A549 (cell line): ENCODE measurements at regions not wholly inside any gene's neighbourhood (a gene's known extent, or its start where the extent isn't known, plus 50 kb on each side); places are given as distances from the start of the nearest gene placed in this dataset.
A peak's percentile ranks its signal among the peaks of the same experiment; 100 is the strongest.

Source experiments
- ATAC-seq, 2 experiments: fragments of 200-7000 bp in 1 of 2; fragments of >200 bp in 1 of 2; cut with Nextera tagmentation in 1 of 2; cut with Tn5 transposase in 1 of 2; 3 replicates each; pipeline versions ENCODE4 v1.8.0 to v1.9.1; 2018 to 2020; ENCODE audit warnings: mild to moderate bottlenecking in 1 of 2, moderate library complexity in 1 of 2
- CTCF ChIA-PET: fragments of 300-600 bp; sonication (Branson Sonifier 250); formaldehyde crosslinking; extraction: SDS; loops from one replicate; lab custom pipeline; 2021; ENCODE audit warnings: antibody characterized with exemption, inconsistent platforms; lab: Yijun Ruan, JAX
- POLR2A ChIA-PET: fragments of 350-600 bp; formaldehyde crosslinking; extraction: SDS; loops from one replicate; lab custom pipeline; 2021; ENCODE audit warnings: antibody characterized with exemption, inconsistent platforms; lab: Yijun Ruan, JAX
- DNase-seq, 2 experiments: peaks; one replicate each; pipeline versions ENCODE4 v3.0.0 to v3.0.0-alpha.2; 2011 to 2016; ENCODE audit warnings: low read depth in 1 of 2, low spot score in 1 of 2
- FAIRE-seq: peaks from 2 replicates; lab custom pipeline; 2011; peaks lifted over from hg19 to GRCh38; lab: Jason Lieb, UNC
- H3K27ac ChIP-seq, 2 experiments: fragments of >200 bp; sonication (Bioruptor Twin); formaldehyde crosslinking; 3 replicates each; pipeline ENCODE4 v1.5.1; 2016 to 2017
- H3K4me1 ChIP-seq: fragments of >200 bp; sonication (Bioruptor Twin); formaldehyde crosslinking; 3 replicates; pipeline ENCODE4 v1.6.1; 2016
- H3K4me2 ChIP-seq: fragments of >200 bp; sonication (Bioruptor Twin); formaldehyde crosslinking; 3 replicates; pipeline ENCODE4 v1.6.1; 2016
- H3K4me3 ChIP-seq: fragments of >200 bp; sonication (Bioruptor Twin); formaldehyde crosslinking; 3 replicates; pipeline ENCODE4 v1.5.1; 2016
- H3K9me3 ChIP-seq: fragments of >200 bp; sonication (Bioruptor Twin); formaldehyde crosslinking; 3 replicates; pipeline ENCODE4 v1.6.1; 2016
- BHLHE40 ChIP-seq: IDR thresholded peaks from 2 replicates; pipeline ENCODE4 v1.6.1; 2012; ENCODE audit warnings: low read depth, low read length, inconsistent platforms
- CBX8 ChIP-seq: fragments of 200-600 bp; sonication (generic); IDR thresholded peaks from 2 replicates; pipeline ENCODE4 v1.6.1; 2016
- CHD2 ChIP-seq: fragments of 150-350 bp; IDR thresholded peaks from 2 replicates; pipeline ENCODE4 v1.6.1; 2014; ENCODE audit warnings: low read length; ENCODE audit not compliant: partially characterized antibody
- CHD4 ChIP-seq: fragments of 200-600 bp; sonication (generic); IDR thresholded peaks from 2 replicates; pipeline ENCODE4 v1.6.1; 2016; ENCODE audit warnings: antibody characterized with exemption, mild to moderate bottlenecking, borderline replicate concordance
- EHF ChIP-seq: fragments of 250-450 bp; sonication (Bioruptor Pico); IDR thresholded peaks from 2 replicates; pipeline ENCODE4 v1.5.0; 2020; ENCODE audit warnings: mild to moderate bottlenecking
- ESRRA ChIP-seq: fragments of 150-350 bp; IDR thresholded peaks from 2 replicates; pipeline ENCODE4 v1.6.1; 2014; ENCODE audit warnings: mild to moderate bottlenecking, low read length, borderline replicate concordance
- HEYL ChIP-seq: fragments of 250-450 bp; sonication (Bioruptor Pico); IDR thresholded peaks from 2 replicates; pipeline ENCODE4 v1.8.0; 2021; ENCODE audit warnings: mild to moderate bottlenecking, moderate library complexity
- JUN ChIP-seq, 2 experiments: fragments of >200 bp; sonication (Bioruptor Twin); formaldehyde crosslinking; IDR thresholded peaks; 2 replicates in 1 of 2; 3 replicates in 1 of 2; pipeline ENCODE4 v1.6.1; 2016 to 2017
- JUNB ChIP-seq: fragments of >200 bp; sonication (Bioruptor Twin); formaldehyde crosslinking; IDR thresholded peaks from 2 replicates; pipeline ENCODE4 v1.6.1; 2016
- KDM5A ChIP-seq: fragments of 200-600 bp; sonication (generic); IDR thresholded peaks from 2 replicates; pipeline ENCODE4 v1.6.1; 2016; ENCODE audit warnings: antibody characterized with exemption, mild to moderate bottlenecking
- MAFK ChIP-seq: fragments of 450-650 bp; IDR thresholded peaks from 2 replicates; pipeline ENCODE4 v1.6.1; 2014; ENCODE audit not compliant: partially characterized antibody
- MAZ ChIP-seq: fragments of 150-350 bp; IDR thresholded peaks from 2 replicates; pipeline ENCODE4 v1.6.1; 2014; ENCODE audit warnings: antibody characterized with exemption, low read depth, low read length, borderline replicate concordance
- NFE2L2 ChIP-seq: fragments of 150-350 bp; conservative IDR thresholded peaks from 2 replicates; pipeline ENCODE4 v1.6.1; 2014; ENCODE audit warnings: low read length
- POLR2A ChIP-seq: IDR thresholded peaks from 2 replicates; pipeline ENCODE4 v1.6.1; 2012; ENCODE audit warnings: mild to moderate bottlenecking, low read length
- POLR2AphosphoS2 ChIP-seq: conservative IDR thresholded peaks from 2 replicates; pipeline ENCODE4 v1.6.1; 2012; ENCODE audit warnings: low read length, improper control_type of control experiment, inconsistent platforms
- RARB ChIP-seq: fragments of 250-450 bp; sonication (Bioruptor Pico); IDR thresholded peaks from 2 replicates; pipeline ENCODE4 v1.8.0; 2021; ENCODE audit warnings: mild to moderate bottlenecking, moderate library complexity
- RCOR1 ChIP-seq: fragments of 150-350 bp; IDR thresholded peaks from 2 replicates; pipeline ENCODE4 v1.6.1; 2014; ENCODE audit warnings: antibody characterized with exemption, low read length, low read depth
- RFX5 ChIP-seq: fragments of 450-650 bp; IDR thresholded peaks from 2 replicates; pipeline ENCODE4 v1.7.1; 2014; ENCODE audit warnings: antibody characterized with exemption, mild to moderate bottlenecking, moderate library complexity
- RNF2 ChIP-seq: fragments of 200-600 bp; sonication (generic); IDR thresholded peaks from 2 replicates; pipeline ENCODE4 v1.6.1; 2016; ENCODE audit warnings: low read depth, mild to moderate bottlenecking, antibody characterized with exemption, moderate library complexity, borderline replicate concordance
- SREBF2 ChIP-seq: fragments of 450-650 bp; IDR thresholded peaks from 2 replicates; pipeline ENCODE4 v1.6.1; 2014; ENCODE audit warnings: mild to moderate bottlenecking, moderate library complexity
- TP53 ChIP-seq: fragments of 250-450 bp; sonication (Bioruptor Pico); IDR thresholded peaks from 2 replicates; pipeline ENCODE4 v1.5.0; 2021; ENCODE audit warnings: mild to moderate bottlenecking, moderate library complexity
- ZC3H11A ChIP-seq: fragments of 450-650 bp; IDR thresholded peaks from 2 replicates; pipeline ENCODE4 v1.6.1; 2014; ENCODE audit warnings: antibody characterized with exemption, mild to moderate bottlenecking
- ZFP36 ChIP-seq: fragments of 450-650 bp; IDR thresholded peaks from 2 replicates; pipeline ENCODE4 v1.6.1; 2014; ENCODE audit warnings: borderline replicate concordance; ENCODE audit not compliant: partially characterized antibody
- ZSCAN20 ChIP-seq: fragments of 250-450 bp; sonication (Bioruptor Pico); IDR thresholded peaks from 2 replicates; pipeline ENCODE4 v1.8.0; 2022; ENCODE audit warnings: mild to moderate bottlenecking, moderate library complexity
- WGBS: methylation state at CpG from one replicate; pipeline ENCODE4 v1.1.6; 2017; ENCODE audit errors: missing lambda C conversion rate; 5-methylcytosine and 5-hydroxymethylcytosine counted together
- TF ChIP-seq, protein P1 (sequence below): fragments of >200 bp; sonication (Bioruptor Twin); formaldehyde crosslinking; IDR thresholded peaks from 3 replicates; pipeline ENCODE4 v1.5.1; 2016
- TF ChIP-seq, protein P2 (sequence below): fragments of 200-600 bp; sonication (generic); IDR thresholded peaks from 2 replicates; pipeline ENCODE4 v1.6.1; 2016; ENCODE audit warnings: antibody characterized with exemption, mild to moderate bottlenecking, moderate library complexity
- TF ChIP-seq, protein P3 (sequence below): fragments of 150-350 bp; IDR thresholded peaks from 2 replicates; pipeline ENCODE4 v1.6.1; 2014; ENCODE audit warnings: low read depth, mild to moderate bottlenecking, low read length

DNA sequence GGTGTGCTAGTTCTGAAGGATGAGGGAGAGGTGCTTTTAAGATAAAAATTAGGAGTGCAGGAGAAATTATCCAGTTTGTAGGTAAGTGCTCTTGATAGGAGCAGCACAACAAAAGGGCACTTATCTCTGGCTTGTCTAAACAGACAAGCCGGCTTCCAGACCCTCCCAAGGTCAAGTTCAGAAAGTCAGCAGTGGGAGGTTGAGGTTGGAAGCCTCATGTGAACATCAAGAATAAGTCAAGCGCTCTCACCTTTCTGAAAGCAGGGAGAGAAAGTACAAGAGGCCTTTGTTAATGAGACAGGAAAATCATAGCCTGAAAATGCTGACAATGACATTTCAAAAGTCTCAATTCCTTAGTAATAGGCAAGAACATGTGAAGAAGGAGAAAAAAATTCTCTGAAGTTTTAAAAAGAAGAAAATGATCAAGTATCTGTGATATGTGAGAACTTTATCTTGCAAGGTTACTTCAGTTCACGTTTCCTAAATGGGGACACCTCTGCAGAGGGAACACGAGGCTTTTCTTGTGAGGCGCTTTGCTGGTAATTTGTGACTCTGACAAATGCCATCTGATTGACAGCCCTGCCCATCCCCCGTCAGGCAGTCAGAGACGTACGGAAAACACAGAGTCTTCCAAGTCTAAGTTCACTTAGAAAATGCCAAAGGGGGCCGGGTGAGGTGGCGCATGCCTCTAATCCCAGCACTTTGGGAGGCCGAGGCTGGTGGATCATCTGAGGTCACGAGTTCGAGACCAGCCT, 62.2 kb downstream of the TIGD2 start:
- FAIRE-seq (no peak), ATAC-seq (no peak), DNase-seq (no peak)
- Histone ChIP-seq H3K4me2 (no peak overlapping the region), H3K9me3 (no peaks in the 10 kb centered on the region), H3K4me1 (peaks cover 9% of the 10 kb centered on the region; the same call in 2 of the 3 replicates), H3K4me3 (no peak overlapping the region), H3K27ac (no peak overlapping the region)
- TF ChIP-seq MAFK = peak; percentile 81
- no peak for TF ChIP-seq MAZ
- 82% methylated on average over 13 of the region's 13 CpGs for WGBS
- ChIA-PET CTCF (no interaction called here), POLR2A (no interaction called here)

DNA sequence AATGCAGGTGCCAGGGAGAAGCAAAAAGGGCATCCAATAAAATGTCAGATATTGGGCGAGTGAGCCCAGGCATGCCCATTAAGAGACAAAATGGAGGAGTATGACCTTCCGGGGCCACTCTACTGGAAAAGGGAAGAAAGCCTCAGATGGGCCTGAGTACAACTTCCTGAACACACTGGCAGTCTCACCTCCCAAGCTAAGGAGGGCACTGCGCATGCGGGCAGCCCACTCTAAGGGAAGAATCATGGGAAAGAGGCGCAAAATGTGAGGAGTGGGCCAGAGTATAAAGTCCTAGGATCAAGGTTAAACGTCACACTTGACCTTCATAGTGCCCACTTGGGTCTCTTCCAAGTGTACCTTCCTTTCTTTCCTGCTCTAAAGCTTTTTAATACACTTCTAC, 63.5 kb downstream of the TIGD2 start:
- H3K27ac ChIP-seq = no peak overlapping the region
- 87% methylated on average over 6 of the region's 6 CpGs for WGBS
- no peak for FAIRE-seq
- H3K9me3 ChIP-seq = no peaks in the 10 kb centered on the region
- ChIA-PET CTCF (interaction anchor here (1.5 kb wide), 1 partner anchor 10 kb away, joined by 3 read pairs; no protein-coding TSS in a partner anchor), POLR2A (no interaction called here)
- H3K4me1 ChIP-seq = peaks cover 9% of the 10 kb centered on the region; the same call in 2 of the 3 replicates
- no peak overlapping the region for H3K4me2 ChIP-seq
- no peak for DNase-seq
- TF ChIP-seq BHLHE40 = no peak
- TF ChIP-seq ZFP36 = no peak
- no peak for TF ChIP-seq RFX5
- no peak for TF ChIP-seq ZSCAN20 (CRISPR knock-in tag)
- TF ChIP-seq, all 56 proteins: peak for 0
- no peak for ATAC-seq
- H3K4me3 ChIP-seq = no peak overlapping the region

DNA sequence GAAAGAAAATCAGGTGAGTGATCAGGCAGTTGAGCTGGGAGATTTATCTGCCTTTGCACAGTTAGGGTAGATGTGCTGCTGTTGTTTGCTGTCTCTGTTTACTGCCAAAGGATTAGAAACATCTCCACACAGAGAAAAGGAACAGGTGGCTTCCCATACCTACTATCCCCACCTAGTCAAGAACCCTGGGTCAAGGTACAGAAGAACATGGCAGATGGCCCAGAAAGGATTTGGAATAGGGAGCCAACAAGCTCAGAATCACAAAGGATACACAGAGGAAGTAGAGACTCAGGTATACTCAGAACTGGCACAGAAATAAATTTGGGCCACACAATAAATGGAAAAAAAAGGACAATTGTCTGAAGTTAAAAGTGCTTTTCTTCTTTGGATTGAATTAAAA, 64.3 kb downstream of the TIGD2 start:
- peaks cover 9% of the 10 kb centered on the region; the same call in 2 of the 3 replicates for H3K4me1 ChIP-seq
- no peak overlapping the region for H3K4me2 ChIP-seq
- TF ChIP-seq RCOR1 = no peak
- TF ChIP-seq, protein P1, sequence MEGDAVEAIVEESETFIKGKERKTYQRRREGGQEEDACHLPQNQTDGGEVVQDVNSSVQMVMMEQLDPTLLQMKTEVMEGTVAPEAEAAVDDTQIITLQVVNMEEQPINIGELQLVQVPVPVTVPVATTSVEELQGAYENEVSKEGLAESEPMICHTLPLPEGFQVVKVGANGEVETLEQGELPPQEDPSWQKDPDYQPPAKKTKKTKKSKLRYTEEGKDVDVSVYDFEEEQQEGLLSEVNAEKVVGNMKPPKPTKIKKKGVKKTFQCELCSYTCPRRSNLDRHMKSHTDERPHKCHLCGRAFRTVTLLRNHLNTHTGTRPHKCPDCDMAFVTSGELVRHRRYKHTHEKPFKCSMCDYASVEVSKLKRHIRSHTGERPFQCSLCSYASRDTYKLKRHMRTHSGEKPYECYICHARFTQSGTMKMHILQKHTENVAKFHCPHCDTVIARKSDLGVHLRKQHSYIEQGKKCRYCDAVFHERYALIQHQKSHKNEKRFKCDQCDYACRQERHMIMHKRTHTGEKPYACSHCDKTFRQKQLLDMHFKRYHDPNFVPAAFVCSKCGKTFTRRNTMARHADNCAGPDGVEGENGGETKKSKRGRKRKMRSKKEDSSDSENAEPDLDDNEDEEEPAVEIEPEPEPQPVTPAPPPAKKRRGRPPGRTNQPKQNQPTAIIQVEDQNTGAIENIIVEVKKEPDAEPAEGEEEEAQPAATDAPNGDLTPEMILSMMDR = no peak
- no peak for TF ChIP-seq POLR2AphosphoS2
- TF ChIP-seq HEYL (CRISPR knock-in tag) = no peak
- H3K9me3 ChIP-seq = no peaks in the 10 kb centered on the region
- no peak overlapping the region for H3K27ac ChIP-seq
- no peak for FAIRE-seq
- H3K4me3 ChIP-seq = no peak overlapping the region
- CTCF ChIA-PET = interaction anchor here (1.2 to 1.5 kb wide), 2 partner anchors 9 to 11 kb away, joined by 3 to 5 read pairs; no protein-coding TSS in a partner anchor
- ATAC-seq = no peak
- POLR2A ChIA-PET = no interaction called here
- DNase-seq = no peak

DNA sequence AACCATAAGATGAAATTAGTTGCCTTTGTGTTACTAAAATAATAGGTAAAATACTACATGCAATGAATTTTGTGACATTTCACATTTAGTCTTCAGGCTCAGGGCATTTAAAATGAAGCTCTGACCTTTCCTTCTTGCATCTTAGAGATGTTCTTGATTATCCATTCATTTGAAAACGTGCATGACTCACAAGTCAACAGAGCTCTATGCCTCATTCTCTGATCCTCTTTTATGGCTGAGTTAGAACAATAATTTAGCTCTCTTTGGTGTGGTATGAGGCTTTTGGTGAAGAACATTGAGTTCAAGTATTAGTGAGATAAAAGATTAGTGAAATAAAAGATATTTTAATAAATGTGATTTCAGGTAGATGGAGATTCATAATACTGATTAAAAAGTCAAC, 66.5 kb downstream of the TIGD2 start:
- H3K4me2 ChIP-seq = no peak overlapping the region
- ChIA-PET CTCF (no interaction called here), POLR2A (no interaction called here)
- 7% methylated on average over 1 of the region's 1 CpG for WGBS
- H3K9me3 ChIP-seq = no peaks in the 10 kb centered on the region
- no peak overlapping the region for H3K27ac ChIP-seq
- DNase-seq (no peak), FAIRE-seq (no peak), ATAC-seq (no peak)
- H3K4me3 ChIP-seq = no peak overlapping the region
- H3K4me1 ChIP-seq = no peaks in the 10 kb centered on the region
- TF ChIP-seq KDM5A (no peak), POLR2A (no peak), RARB (CRISPR knock-in tag) (no peak), SREBF2 (no peak), EHF (CRISPR knock-in tag) (no peak), ESRRA (no peak), NFE2L2 (no peak), ZFP36 (no peak), TP53 (CRISPR knock-in tag) (no peak), CHD4 (no peak), JUNB (no peak), CHD2 (no peak), CBX8 (no peak), RNF2 (no peak), MAZ (no peak), ZC3H11A (no peak), JUN (IDR thresholded peaks at IDR 0.05) (no peak)
- TF ChIP-seq, protein P2, sequence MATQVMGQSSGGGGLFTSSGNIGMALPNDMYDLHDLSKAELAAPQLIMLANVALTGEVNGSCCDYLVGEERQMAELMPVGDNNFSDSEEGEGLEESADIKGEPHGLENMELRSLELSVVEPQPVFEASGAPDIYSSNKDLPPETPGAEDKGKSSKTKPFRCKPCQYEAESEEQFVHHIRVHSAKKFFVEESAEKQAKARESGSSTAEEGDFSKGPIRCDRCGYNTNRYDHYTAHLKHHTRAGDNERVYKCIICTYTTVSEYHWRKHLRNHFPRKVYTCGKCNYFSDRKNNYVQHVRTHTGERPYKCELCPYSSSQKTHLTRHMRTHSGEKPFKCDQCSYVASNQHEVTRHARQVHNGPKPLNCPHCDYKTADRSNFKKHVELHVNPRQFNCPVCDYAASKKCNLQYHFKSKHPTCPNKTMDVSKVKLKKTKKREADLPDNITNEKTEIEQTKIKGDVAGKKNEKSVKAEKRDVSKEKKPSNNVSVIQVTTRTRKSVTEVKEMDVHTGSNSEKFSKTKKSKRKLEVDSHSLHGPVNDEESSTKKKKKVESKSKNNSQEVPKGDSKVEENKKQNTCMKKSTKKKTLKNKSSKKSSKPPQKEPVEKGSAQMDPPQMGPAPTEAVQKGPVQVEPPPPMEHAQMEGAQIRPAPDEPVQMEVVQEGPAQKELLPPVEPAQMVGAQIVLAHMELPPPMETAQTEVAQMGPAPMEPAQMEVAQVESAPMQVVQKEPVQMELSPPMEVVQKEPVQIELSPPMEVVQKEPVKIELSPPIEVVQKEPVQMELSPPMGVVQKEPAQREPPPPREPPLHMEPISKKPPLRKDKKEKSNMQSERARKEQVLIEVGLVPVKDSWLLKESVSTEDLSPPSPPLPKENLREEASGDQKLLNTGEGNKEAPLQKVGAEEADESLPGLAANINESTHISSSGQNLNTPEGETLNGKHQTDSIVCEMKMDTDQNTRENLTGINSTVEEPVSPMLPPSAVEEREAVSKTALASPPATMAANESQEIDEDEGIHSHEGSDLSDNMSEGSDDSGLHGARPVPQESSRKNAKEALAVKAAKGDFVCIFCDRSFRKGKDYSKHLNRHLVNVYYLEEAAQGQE = no peak
- TF ChIP-seq, protein P3, sequence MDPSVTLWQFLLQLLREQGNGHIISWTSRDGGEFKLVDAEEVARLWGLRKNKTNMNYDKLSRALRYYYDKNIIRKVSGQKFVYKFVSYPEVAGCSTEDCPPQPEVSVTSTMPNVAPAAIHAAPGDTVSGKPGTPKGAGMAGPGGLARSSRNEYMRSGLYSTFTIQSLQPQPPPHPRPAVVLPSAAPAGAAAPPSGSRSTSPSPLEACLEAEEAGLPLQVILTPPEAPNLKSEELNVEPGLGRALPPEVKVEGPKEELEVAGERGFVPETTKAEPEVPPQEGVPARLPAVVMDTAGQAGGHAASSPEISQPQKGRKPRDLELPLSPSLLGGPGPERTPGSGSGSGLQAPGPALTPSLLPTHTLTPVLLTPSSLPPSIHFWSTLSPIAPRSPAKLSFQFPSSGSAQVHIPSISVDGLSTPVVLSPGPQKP = no peak
